ENCODE measurements at regions not wholly inside any gene's neighbourhood (a gene's known extent, or its start where the extent isn't known, plus 50 kb on each side); places are given as distances from the start of the nearest gene placed in this dataset.
"Not testable (repeated sequence)": the region's sequence is repeated elsewhere in the genome, so short reads cannot be mapped to it uniquely, and the experiment has no call there.

GRCh38 chr1:56092684-56093570 is 486.4 kb downstream of the PLPP3 start:
- no peak for FAIRE-seq
- no peak for DNase-seq (ENCODE audit: insufficient read length, low spot score)

GRCh38 chr1:56089826-56090225 is 489.5 kb downstream of the PLPP3 start:
- DNase-seq (ENCODE audit: insufficient read length, low spot score); FAIRE-seq: not testable (repeated sequence)

DNA sequence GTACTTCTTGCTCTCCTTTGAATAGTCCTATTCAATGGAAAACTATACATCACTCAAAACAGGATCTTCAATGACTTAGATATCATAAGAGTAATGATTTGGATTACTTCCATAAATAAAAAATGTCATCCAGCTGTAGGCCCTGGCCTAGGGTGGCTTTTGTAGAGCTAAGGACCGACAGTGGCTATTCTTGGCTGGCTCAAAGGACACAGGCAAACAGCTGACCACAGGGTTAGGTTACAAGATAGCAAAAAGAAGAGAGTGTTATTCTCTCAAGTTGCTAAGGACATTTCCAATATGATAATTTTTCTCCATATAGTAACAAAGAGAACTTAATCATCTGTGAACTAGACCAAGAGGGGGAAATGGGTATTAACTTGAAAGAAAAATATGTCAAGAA is 495.1 kb downstream of the PLPP3 start:
- FAIRE-seq (no peak), DNase-seq (ENCODE audit: insufficient read length, low spot score) (no peak)

GRCh38 chr1:56081736-56082135 is 497.6 kb downstream of the PLPP3 start:
- FAIRE-seq (no peak), DNase-seq (ENCODE audit: insufficient read length, low spot score) (no peak)

- DNase-seq (ENCODE audit: insufficient read length, low spot score) (no peak), FAIRE-seq (no peak)
Measured at GRCh38 chr1:56081173-56081572, 498.2 kb downstream of the PLPP3 start.

DNA sequence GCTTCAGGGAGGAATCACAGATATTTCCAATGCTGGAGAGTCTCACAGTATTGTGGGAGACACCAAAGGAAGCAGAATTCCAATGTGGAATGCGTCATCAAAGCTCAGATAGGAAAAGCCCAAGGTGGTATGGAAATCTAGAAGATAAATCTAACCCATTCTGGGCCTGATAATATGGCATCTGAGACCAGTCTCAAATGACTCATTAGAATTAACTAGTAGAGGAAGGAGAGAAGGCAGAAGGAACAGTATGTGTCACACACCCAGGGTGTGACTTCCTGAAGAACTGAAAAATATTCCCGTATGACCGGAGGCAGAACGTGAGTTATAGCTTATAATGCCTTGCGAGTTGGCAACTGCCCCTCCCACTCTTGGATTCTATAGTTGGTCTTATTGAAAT is 499.2 kb downstream of the PLPP3 start:
- FAIRE-seq (no peak), DNase-seq (ENCODE audit: insufficient read length, low spot score) (no peak)

DNA sequence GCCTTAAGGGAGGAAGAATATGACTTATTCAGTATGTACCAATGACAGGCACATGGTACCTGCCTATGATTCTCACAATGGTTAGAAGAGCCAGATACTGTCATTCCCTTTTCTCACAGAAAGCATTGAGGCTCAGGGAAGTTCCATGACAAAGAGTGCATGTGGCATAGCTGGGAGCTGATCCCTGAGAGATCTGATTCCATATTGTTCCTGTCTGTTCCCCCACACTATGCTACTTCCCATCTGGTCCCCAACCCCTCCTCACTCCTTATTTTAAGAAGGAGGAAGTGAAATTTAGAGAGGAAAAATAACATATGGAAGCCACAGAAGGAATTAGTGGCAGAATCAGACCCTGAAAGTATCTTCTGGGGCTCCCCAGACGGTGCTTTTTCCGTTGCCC is 500.0 kb downstream of the PLPP3 start:
- FAIRE-seq = no peak
- DNase-seq (ENCODE audit: insufficient read length, low spot score) = no peak

- FAIRE-seq (no peak), DNase-seq (ENCODE audit: insufficient read length, low spot score) (no peak)
Measured at GRCh38 chr1:56077206-56077605, 502.2 kb downstream of the PLPP3 start.

- DNase-seq (ENCODE audit: insufficient read length, low spot score) = no peak
- FAIRE-seq = no peak
Measured at GRCh38 chr1:56074007-56074651, 505.2 kb downstream of the PLPP3 start.

DNA sequence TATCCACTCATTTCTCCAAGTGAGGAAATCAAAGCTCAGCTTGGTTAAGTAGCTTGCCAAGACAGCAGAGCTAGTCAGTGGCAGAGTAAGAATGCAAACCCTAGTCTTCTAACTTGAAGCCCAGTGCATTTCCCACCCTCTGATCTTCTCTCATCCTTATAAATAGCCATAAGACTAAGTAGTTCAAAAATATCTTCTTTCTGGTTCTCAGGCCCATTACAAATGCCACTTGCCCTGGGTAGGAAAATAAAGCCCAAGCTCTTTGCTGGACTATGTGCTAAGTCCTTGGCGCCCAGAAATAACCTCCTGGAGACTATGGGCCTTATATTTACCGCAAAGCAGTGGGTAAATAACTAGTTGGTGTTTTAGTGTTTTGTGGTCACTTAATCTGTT is 505.8 kb downstream of the PLPP3 start:
- no peak for FAIRE-seq
- DNase-seq (ENCODE audit: insufficient read length, low spot score) = no peak

GRCh38 chr1:56073206-56073605 is 506.2 kb downstream of the PLPP3 start:
- no peak for FAIRE-seq
- no peak for DNase-seq (ENCODE audit: insufficient read length, low spot score)

DNA sequence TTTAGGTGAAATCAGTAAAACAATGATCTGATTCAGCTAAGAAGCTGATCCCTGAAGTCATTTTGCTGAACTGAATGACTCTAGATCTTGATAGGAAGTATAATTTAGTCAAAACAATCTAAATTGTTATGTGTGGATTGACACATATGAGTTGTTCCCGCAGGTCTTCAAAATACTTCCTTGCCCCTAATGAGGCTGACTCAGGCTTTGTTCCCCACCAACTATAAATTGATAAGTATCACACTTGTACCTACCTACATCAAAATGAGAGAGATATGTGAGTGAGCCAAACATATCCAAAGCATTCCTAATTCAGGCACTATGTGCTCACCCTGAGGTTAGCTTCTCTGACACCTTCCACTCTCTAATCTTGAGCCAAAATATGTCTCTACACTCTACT is 507.1 kb downstream of the PLPP3 start:
- FAIRE-seq (no peak), DNase-seq (ENCODE audit: insufficient read length, low spot score) (no peak)

DNA sequence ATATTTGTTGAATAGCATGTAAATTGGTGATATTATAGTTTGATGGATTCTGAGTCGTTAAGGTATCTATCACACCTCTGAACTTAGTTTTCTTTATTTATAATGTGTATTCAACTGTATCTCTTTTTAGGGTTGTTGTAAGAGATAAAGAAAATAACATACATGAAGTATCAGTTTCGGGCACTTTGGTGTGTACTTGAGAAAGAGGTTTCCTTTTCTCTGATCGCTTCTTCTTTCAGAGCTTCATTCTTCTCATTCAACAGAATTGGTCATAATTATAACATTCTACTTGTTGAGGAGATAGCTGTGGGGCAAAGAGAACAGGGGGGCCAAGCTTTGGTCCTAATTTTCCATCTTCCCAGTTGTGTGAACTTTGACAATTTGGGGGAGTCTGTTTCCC is 508.0 kb downstream of the PLPP3 start:
- FAIRE-seq (no peak), DNase-seq (ENCODE audit: insufficient read length, low spot score) (no peak)

- DNase-seq (ENCODE audit: insufficient read length, low spot score) (no peak), FAIRE-seq (no peak)
Measured at GRCh38 chr1:56070601-56071000, 508.8 kb downstream of the PLPP3 start.

DNA sequence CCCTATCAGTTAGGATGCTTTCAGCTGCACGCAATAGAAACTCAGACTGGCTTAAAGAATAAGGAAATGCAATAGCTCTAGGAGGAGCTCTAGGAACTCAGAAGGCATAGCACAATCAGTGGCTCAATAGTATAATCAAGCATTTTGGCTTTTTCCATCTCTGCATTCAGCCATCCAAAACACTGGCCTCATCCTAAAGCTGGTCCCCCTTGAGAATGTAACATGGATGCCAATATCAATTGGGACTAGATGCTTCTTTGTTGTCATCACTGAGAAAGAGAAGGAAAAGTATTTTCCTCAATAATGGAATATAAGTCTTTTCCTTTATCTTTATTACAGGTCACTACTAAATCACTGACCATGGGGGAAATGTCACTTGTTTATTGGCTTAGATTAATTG is 509.5 kb downstream of the PLPP3 start:
- DNase-seq (ENCODE audit: insufficient read length, low spot score) (no peak), FAIRE-seq (no peak)

DNA sequence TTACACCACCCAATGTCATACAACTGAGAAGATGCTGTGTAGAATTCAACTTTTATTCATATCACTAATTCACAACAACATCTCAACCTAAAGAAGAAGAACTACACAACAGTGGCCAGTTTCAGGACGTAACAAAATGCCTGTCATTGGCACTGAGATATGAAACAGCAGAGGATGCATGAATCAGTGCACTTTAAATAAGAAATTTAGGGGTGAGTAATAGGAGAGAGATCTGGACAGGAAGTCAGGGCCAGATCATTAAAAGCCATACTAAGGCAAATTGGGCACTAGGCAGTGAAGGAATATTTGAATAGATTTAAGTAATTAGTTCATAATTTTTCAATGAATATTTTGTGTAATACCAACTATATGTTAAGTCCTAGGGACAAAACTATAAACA is 510.5 kb downstream of the PLPP3 start:
- DNase-seq (ENCODE audit: insufficient read length, low spot score) (no peak), FAIRE-seq (no peak)

GRCh38 chr1:56068210-56068609 is 511.2 kb downstream of the PLPP3 start:
- no peak for FAIRE-seq
- no peak for DNase-seq (ENCODE audit: insufficient read length, low spot score)

DNA sequence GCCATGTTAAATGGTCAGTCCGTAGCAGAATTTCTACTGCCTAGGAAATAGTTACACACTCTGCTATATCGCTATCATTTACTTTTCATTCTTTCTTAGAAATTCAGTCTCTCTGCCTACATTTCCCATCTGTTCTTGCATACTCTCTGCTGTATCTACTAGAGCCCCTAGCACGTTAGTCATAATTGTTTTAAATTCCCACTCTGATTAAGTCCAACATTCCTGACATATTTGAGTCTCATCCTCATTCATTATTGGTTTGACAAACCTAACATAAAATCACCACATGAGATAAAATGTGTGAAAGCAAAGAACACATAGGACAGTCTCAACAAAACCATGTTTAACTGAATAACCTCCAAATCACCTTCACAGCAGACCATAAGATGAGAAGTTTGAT is 513.6 kb downstream of the PLPP3 start:
- FAIRE-seq = no peak
- no peak for DNase-seq (ENCODE audit: insufficient read length, low spot score)

DNA sequence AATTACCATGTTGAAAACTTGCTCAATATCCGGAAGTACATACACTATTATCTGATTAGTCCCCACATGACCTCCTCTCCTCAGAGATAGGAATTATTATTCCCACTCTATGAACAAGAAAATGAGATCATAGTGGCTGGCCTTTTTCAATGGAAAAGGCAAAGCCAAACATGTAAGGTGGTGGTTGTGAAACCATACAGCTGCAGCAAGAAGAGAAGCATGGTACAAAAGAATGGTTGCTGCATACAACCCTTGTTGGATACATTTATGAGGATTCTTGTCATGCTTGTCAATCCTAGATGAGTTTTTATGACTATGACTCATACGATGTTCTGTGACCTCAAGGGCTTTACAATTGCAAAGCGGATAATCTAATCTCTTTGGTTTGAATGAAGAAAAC is 514.7 kb downstream of the PLPP3 start:
- FAIRE-seq (no peak), DNase-seq (ENCODE audit: insufficient read length, low spot score) (no peak)

- FAIRE-seq = no peak
- no peak for DNase-seq (ENCODE audit: insufficient read length, low spot score)
Measured at GRCh38 chr1:56063461-56063860, 515.9 kb downstream of the PLPP3 start.

DNA sequence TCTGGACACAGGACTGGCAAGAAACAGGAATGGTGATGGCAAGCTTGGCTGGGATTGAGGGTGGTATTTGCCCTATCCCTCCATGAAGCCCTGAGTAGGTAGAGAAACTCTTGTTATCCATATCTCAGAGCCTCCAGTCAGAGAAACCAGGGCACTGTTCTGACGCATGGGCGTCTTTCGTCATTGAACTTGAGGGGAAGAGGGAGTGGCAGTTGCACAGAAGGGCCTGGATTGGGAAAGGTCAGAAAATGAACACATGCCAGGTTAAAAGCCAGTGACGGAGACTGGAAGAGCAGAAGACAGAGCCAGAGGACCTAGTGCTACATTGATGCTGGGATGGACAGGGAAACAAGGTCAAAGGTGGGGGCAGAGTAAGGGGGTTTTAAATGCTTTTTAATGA is 516.7 kb downstream of the PLPP3 start:
- FAIRE-seq (no peak), DNase-seq (ENCODE audit: insufficient read length, low spot score) (no peak)

DNA sequence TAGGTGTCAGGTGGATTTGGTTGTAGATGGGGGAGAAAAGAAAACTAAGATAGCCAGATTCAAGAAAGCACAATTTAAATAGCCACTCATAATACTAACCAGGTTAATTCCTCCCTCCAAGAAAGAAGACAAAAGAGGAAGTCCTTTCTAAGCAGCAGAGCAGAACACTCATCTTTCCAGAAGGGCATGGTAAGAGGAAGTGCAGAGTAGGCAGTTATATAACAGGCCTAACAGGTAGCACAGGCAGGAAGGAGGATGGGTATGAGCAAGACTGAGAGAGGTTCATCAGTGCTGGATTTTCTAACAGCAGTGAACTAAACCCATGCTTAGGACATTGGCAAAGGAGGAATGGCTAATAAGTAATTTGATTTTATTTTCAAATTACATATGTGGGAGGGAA is 517.5 kb downstream of the PLPP3 start:
- no peak for DNase-seq (ENCODE audit: insufficient read length, low spot score)
- FAIRE-seq = no peak
